Activated CD8-positive, alpha-beta memory T cell treated with anti-CD3 and anti-CD28 coated beads, Interleukin-2, amount 10 ng/mL, durations not matched to agents 7 days and 5 days (primary cell): ENCODE measurements at regions not wholly inside any gene's neighbourhood (a gene's known extent, or its start where the extent isn't known, plus 50 kb on each side); places are given as distances from the start of the nearest gene placed in this dataset.

Experiments used
- ATAC-seq: fragments of 150-1000 bp; cut with Tn5 transposase; one replicate; pipeline ENCODE4 v1.10.0; 2021; ENCODE audit warnings: moderate library complexity
- CTCF ChIA-PET: fragments of 350-600 bp; sonication (Branson Sonifier 250); formaldehyde crosslinking; loops from one replicate; lab custom pipeline; 2021; ENCODE audit warnings: antibody characterized with exemption; lab: Charles Lee
- DNase-seq: peaks from one replicate; pipeline ENCODE4 v3.0.0-alpha.2; 2020
- H3K27ac Mint-ChIP-seq: one replicate; pipeline ENCODE4 v1.8.0; 2021; ENCODE audit warnings: mild to moderate bottlenecking, mixed read lengths
- H3K27me3 Mint-ChIP-seq: one replicate; pipeline ENCODE4 v1.8.0; 2021; ENCODE audit warnings: mixed read lengths
- H3K36me3 Mint-ChIP-seq: one replicate; pipeline ENCODE4 v1.8.0; 2021; ENCODE audit warnings: mild to moderate bottlenecking, mixed read lengths
- H3K4me1 Mint-ChIP-seq: one replicate; pipeline ENCODE4 v1.8.0; 2021; ENCODE audit warnings: mixed read lengths
- H3K4me3 Mint-ChIP-seq: one replicate; pipeline ENCODE4 v1.8.0; 2021; ENCODE audit warnings: mild to moderate bottlenecking, moderate library complexity, mixed read lengths
- H3K9me3 Mint-ChIP-seq: one replicate; pipeline ENCODE4 v1.8.0; 2022; ENCODE audit warnings: low read depth, mixed read lengths

DNA sequence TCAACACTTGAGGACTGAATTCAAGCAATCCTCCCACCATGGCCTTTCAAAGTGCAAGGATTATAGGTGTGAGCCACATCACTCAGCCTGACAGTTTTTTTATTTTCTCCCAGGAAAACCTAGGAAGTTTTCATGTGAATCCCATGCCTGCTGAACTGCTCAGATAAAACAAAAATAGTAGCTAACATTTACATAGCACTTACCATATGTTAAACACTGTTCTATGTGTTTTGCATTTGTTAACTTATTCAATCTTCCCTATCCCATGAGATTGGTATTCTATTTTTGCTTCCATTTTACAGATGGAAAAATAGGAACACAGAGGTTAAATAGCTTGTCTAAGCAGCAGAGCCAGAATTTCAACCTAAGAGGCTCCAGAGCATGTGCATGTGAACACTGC lies 157.4 kb upstream of the KCTD1 start:
- H3K9me3 Mint-ChIP-seq: peaks cover 3% of the 10 kb centered on the region

DNA sequence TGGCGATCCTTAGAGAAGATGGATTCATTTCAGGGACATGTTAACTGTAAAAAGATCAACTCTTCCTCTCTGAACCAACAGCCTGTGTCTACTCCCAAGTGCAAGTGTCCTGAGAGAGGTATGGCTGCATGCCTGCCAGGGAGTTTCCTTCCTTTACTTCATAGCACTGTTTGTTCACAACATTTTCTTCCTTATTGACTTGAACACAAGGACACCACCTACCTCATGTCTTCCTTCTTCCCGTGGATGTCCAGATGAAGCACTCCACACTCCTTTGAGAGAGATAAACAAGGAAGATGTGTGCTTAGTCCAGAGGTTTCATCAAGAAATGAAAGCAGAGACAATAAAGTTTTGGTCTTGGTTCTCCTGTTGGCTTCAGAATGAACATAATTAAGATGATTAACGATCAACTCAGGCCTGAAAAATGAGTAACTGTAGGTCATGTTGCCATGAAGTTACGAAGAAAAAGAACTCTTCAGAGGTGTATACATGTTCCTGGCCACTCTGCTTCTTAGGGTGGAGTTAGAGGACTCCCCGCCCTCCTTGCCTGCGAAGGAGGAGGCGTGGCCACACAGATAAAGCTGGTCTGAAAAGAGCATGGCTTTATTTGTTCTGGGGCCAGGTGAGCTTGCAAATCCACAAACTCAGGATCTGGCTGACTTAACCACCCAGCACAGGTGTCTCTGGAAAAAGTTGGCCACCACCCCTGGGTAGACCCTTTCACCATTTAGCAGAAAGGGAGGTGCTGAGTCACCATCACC lies 155.0 kb upstream of the KCTD1 start:
- H3K9me3 Mint-ChIP-seq: peaks cover 3% of the 10 kb centered on the region
- ATAC-seq (no peak), DNase-seq (no peak)
- CTCF ChIA-PET: no interaction called here
- no peaks in the 10 kb centered on the region for H3K36me3 Mint-ChIP-seq
- no peak overlapping the region for H3K4me3 Mint-ChIP-seq
- H3K27me3 Mint-ChIP-seq: peaks cover 10% of the 10 kb centered on the region
- no peak overlapping the region for H3K27ac Mint-ChIP-seq
- no peaks in the 10 kb centered on the region for H3K4me1 Mint-ChIP-seq

More for the DNA sequence above, 157.4 kb upstream of the KCTD1 start:
- Mint-ChIP-seq H3K27ac (no peak overlapping the region), H3K36me3 (no peaks in the 10 kb centered on the region), H3K27me3 (peaks cover 13% of the 10 kb centered on the region), H3K4me3 (no peak overlapping the region), H3K4me1 (peaks cover 10% of the 10 kb centered on the region)
- CTCF ChIA-PET: no interaction called here
- no peak for DNase-seq
- ATAC-seq: no peak

DNA sequence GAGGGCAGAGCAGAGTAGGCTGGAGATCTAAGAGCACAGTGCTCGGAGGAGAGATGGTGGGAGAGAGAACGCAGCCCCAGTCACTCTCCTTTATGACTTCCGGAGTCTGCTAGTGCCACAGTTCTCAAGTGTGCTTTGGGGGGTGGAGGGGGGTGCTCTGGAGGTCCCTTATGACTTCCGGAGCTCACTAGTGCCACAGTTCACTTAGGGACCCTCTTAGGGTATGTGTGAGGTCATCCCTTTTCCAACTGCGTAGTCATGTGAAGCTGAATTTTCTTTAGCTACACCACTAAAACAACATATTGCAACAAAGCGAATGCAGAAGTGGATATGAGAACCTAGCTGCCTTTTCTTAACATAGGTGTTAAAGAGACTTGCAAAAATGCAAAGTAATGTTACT lies 153.7 kb upstream of the KCTD1 start:
- Mint-ChIP-seq H3K27me3 (peaks cover 6% of the 10 kb centered on the region), H3K4me3 (no peak overlapping the region), H3K36me3 (no peaks in the 10 kb centered on the region), H3K27ac (no peak overlapping the region), H3K9me3 (peaks cover 3% of the 10 kb centered on the region), H3K4me1 (no peaks in the 10 kb centered on the region)
- DNase-seq (no peak), ATAC-seq (no peak)
- CTCF ChIA-PET: no interaction called here

DNA sequence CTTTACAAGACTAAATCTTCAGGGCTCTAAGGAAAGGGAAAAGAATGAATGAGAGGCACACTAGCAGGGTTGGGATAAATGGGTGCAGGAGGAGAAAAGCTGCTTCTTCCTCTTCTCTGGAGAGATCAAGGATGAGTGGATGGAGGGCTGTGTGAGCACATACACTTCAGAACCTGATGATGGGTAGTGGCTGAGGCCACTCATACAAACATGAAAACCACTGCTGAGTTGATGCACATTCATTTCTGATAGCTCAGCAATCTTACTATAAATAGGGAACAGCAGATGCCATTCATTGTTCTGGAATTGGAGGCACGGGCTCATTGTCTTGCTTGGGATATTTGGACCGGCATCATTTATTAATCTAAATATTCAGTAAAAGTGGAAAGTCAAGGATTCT lies 152.4 kb upstream of the KCTD1 start:
- Mint-ChIP-seq H3K36me3 (no peaks in the 10 kb centered on the region), H3K4me1 (no peaks in the 10 kb centered on the region), H3K4me3 (no peak overlapping the region), H3K27ac (no peak overlapping the region), H3K9me3 (no peaks in the 10 kb centered on the region), H3K27me3 (peaks cover 2% of the 10 kb centered on the region)
- ATAC-seq (no peak), DNase-seq (no peak)
- CTCF ChIA-PET: no interaction called here

DNA sequence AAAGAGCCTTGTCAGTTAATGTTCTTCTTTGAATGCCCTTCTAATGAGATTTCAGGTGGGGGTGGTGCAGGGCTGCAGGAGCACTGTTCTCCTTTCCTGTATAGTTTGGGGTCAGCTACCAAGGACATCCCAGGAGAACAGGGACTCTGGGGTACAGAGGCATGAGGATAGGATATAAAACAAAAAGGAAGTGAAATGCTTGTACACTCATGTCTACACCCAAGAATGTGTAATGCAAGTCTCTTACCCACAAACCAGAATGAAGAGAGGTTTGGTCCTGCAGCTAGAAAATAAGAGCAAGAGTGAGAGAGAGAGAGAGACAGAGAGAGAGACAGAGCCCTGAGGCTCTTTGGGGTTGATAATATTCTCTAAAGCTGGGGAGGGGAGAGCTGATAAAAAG lies 151.8 kb upstream of the KCTD1 start:
- Mint-ChIP-seq H3K9me3 (no peaks in the 10 kb centered on the region), H3K36me3 (no peaks in the 10 kb centered on the region)

DNA sequence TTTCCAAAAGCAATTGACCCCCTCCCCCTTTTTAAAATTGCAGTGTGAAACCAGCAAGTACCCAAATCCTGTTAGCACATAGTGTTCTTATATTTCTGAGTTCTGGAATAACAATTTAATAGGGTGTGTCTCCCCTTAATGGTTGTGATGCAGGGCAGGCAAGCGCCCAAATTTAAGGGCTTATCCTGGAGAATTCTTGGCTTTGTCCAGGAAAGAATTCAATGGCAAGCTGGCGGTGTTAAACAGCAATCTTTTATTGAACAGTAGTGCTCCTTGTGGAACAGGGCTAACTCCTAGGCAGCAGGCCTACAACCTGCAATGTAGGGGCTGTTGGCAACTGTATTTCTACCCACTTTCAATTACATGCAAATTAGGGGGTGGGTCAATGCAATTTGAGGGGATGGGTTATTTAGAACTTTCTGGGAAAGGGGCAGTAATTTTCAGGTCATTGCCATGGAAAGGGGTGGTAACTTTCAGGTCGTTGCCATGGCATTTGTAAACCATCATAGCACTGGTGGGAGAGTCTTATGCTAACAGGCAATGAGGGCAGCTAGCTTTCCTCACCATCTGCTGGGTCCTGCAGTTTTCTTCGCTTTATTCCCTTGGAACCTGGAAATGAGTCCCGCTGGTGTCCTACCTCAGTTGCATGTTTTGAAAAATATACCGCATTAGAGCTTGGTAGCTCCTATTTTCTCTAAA lies 149.0 kb upstream of the KCTD1 start:
- DNase-seq: no peak
- ATAC-seq: no peak
- Mint-ChIP-seq H3K4me1 (no peaks in the 10 kb centered on the region), H3K27ac (no peak overlapping the region), H3K9me3 (peaks cover 2% of the 10 kb centered on the region), H3K4me3 (no peak overlapping the region), H3K27me3 (peaks cover 2% of the 10 kb centered on the region), H3K36me3 (no peaks in the 10 kb centered on the region)
- CTCF ChIA-PET: no interaction called here

More for the DNA sequence above, 151.8 kb upstream of the KCTD1 start:
- H3K4me1 Mint-ChIP-seq: no peaks in the 10 kb centered on the region
- no peak overlapping the region for H3K4me3 Mint-ChIP-seq
- DNase-seq (no peak), ATAC-seq (peak; percentile 47)
- CTCF ChIA-PET: no interaction called here
- H3K27ac Mint-ChIP-seq: no peak overlapping the region
- H3K27me3 Mint-ChIP-seq: peaks cover 2% of the 10 kb centered on the region

DNA sequence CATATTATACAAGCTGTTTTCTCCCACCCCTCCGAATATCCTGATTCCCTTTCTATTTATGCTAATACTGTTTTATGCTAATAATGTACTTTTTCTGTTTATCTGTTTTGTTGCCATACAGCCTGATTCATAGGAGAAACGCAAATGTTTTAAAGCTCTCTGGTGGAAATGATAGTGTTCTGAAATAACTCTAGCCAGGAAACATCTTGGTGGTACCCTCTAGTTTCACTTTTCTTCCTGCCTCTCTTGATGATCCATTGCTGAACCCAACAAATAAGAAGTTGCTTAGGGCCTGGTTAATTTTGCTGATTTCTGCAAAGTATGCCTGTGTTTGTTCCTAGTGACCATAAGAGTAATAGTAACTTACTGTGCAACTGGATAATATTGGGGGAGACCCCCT lies 148.4 kb upstream of the KCTD1 start:
- no peaks in the 10 kb centered on the region for H3K36me3 Mint-ChIP-seq
- H3K4me1 Mint-ChIP-seq: no peaks in the 10 kb centered on the region
- H3K4me3 Mint-ChIP-seq: no peak overlapping the region
- no peak for DNase-seq
- H3K9me3 Mint-ChIP-seq: peaks cover 5% of the 10 kb centered on the region
- CTCF ChIA-PET: no interaction called here
- no peak for ATAC-seq
- peaks cover 2% of the 10 kb centered on the region for H3K27me3 Mint-ChIP-seq
- no peak overlapping the region for H3K27ac Mint-ChIP-seq

DNA sequence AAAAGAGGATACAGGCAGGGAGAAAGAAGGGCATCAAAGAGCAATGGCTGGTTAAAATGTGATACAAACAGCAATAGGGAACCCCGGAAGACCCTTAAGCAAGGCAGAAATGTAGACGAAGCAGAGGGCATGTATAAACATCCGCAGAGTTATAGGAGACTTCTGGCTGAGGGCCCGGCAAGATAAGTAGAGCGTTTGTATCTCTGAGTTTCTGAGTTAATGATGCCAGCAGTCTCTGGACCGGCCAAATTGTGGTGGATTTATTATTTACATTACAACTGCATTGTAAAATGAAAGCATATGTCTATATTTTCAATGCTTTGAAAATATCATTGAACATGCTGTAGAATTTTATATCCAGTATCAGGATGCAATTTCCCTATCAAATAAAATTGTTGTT lies 148.0 kb upstream of the KCTD1 start:
- ATAC-seq (no peak), DNase-seq (no peak)
- Mint-ChIP-seq H3K4me3 (no peak overlapping the region), H3K27ac (no peak overlapping the region), H3K27me3 (peaks cover 2% of the 10 kb centered on the region), H3K9me3 (peaks cover 9% of the 10 kb centered on the region), H3K4me1 (no peaks in the 10 kb centered on the region), H3K36me3 (no peaks in the 10 kb centered on the region)
- CTCF ChIA-PET: no interaction called here

DNA sequence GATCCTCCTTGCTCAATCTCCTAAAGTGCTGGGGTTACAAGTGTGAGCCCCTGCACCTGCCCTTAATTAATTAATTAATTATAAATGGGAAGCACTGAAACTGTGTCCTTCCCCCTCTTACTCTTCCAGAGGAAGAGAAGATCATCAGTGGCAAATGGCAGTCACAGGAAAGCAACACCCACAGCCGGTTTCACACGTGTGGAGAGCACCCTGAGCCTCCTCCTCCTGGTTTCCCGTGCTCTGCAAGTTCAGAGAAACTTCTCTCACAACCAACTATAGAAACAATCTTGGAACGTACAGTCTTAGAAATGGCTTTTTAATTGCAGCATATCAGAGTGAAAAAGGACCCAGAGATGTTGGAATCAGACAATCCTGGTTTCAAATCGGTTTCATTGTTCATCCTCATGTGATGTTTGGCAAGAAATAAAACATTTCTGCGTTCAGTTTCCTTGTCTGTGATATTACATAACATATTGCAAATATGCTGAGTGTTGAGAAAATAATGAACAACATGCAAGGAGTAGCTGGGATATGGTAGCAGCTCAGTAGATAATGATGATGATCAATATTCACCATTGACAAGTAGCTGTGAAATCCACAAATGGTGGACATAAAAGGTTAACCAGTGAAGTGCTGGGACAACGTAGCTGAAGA lies 141.0 kb upstream of the KCTD1 start:
- no peak overlapping the region for H3K27ac Mint-ChIP-seq
- H3K4me3 Mint-ChIP-seq: no peak overlapping the region
- no peak for DNase-seq
- no peaks in the 10 kb centered on the region for H3K4me1 Mint-ChIP-seq
- peaks cover 9% of the 10 kb centered on the region for H3K9me3 Mint-ChIP-seq
- ATAC-seq: no peak
- peaks cover 4% of the 10 kb centered on the region for H3K27me3 Mint-ChIP-seq
- no peaks in the 10 kb centered on the region for H3K36me3 Mint-ChIP-seq
- CTCF ChIA-PET: no interaction called here

DNA sequence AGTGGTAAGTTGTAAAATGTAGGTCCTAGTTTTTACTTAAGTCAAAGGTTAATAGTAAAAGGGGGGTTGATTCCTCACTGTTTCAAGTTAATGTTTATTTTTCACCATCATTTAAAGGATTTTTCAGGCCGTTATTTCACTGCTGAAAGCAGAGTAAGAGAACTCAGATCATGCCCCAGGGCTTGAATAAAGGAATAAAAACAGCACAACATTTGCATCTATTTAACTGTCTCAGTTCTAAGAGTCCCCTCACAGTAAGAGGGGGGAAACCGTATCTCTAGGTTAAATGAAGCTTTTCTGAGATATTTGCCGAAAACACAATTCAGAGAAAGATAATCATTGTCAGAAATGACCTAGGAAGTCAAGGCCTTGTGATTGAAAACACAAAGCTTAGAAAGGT lies 138.2 kb upstream of the KCTD1 start:
- Mint-ChIP-seq H3K27ac (no peak overlapping the region), H3K27me3 (peaks cover 4% of the 10 kb centered on the region), H3K4me1 (no peaks in the 10 kb centered on the region), H3K9me3 (peaks cover 2% of the 10 kb centered on the region), H3K36me3 (no peaks in the 10 kb centered on the region), H3K4me3 (no peak overlapping the region)
- CTCF ChIA-PET: no interaction called here
- DNase-seq (no peak), ATAC-seq (no peak)

DNA sequence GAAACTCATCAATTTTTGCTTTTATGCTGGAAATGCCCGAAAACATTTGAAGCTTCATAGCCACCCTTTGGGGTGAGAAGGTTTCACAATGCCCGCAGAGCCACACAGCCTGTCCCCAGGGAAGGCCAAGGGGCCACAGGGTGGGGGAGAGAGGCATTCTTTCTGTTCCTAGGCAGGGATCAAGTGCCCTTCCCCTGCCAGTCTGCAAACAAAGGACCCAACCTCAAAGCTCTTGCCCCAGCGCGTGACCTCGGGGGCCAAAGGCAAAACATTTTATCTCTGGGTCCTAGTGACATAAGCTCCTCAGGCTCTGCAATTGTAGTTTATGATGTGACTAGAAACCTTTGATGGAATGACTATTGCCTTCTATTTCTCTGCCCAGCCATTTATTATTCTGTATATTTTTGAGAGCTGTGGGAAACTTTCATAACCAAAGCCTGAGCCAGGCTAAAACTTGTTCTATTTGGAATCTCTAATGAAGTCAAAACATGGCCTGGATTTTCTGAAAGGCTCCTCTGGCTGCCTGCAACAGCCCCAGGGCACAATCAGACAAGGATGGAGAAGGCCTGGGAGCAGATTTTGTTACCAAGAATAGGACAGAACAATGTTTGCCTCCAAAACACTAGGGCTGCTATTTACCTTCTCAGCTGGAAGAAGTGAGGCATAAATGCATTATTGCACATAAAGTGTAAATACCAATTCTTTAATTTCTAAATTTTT lies 137.2 kb upstream of the KCTD1 start:
- DNase-seq: no peak
- CTCF ChIA-PET: no interaction called here
- Mint-ChIP-seq H3K36me3 (no peaks in the 10 kb centered on the region), H3K9me3 (no peaks in the 10 kb centered on the region), H3K4me3 (no peak overlapping the region), H3K4me1 (no peaks in the 10 kb centered on the region), H3K27me3 (peaks cover 4% of the 10 kb centered on the region), H3K27ac (no peak overlapping the region)
- ATAC-seq: no peak

DNA sequence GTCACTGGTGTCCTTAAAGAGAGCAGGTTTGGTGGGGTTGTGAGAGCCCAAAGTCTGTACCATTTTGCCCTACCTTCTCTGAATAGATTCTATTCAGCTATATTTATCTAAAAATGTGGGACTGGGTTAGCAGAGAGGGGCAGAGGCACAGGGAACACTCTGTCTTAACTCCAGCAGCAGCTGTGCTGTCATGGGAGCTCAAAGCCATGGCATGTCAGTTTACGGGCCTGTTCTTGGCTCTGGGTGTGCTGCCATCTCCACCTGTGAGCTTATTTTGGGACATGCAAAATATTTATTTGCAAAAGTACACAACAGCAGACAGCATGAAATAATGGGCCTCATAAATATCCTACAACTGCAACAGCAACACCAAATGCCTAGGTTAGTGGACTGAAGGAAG lies 129.6 kb upstream of the KCTD1 start:
- Mint-ChIP-seq H3K9me3 (peaks cover 6% of the 10 kb centered on the region), H3K27ac (no peak overlapping the region), H3K36me3 (no peaks in the 10 kb centered on the region), H3K4me1 (no peaks in the 10 kb centered on the region), H3K27me3 (no peaks in the 10 kb centered on the region), H3K4me3 (no peak overlapping the region)
- ATAC-seq: no peak
- no peak for DNase-seq
- CTCF ChIA-PET: interaction anchor here (0.6 kb wide), 1 partner anchor 1570 kb away, joined by 3 read pairs; no protein-coding TSS in a partner anchor

DNA sequence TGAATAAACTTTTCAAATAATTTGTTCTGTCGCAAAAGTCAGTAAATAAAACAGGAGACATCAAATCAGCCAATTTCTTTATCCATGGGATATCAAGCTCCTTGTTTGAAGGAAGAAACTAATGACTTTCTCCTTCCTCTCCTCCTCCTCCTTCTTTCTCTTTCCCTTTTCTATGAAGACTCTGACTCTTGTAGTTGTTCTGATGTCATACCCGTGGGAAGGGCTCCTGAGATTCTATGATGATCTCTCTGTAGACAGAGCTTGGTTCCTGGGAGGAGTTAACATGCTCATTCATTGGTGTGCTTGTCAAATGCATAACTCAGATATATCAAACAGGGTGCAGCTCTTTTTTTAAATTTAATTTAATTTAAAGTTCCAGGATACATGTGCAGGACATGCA lies 118.7 kb upstream of the KCTD1 start:
- CTCF ChIA-PET: no interaction called here
- Mint-ChIP-seq H3K27ac (no peak overlapping the region), H3K4me1 (no peaks in the 10 kb centered on the region), H3K27me3 (peaks cover 23% of the 10 kb centered on the region), H3K36me3 (no peaks in the 10 kb centered on the region), H3K4me3 (no peak overlapping the region), H3K9me3 (no peaks in the 10 kb centered on the region)
- ATAC-seq (no peak), DNase-seq (no peak)
